ENCODE measurements at regions not wholly inside any gene's neighbourhood (a gene's known extent, or its start where the extent isn't known, plus 50 kb on each side); places are given as distances from the start of the nearest gene placed in this dataset.

DNA sequence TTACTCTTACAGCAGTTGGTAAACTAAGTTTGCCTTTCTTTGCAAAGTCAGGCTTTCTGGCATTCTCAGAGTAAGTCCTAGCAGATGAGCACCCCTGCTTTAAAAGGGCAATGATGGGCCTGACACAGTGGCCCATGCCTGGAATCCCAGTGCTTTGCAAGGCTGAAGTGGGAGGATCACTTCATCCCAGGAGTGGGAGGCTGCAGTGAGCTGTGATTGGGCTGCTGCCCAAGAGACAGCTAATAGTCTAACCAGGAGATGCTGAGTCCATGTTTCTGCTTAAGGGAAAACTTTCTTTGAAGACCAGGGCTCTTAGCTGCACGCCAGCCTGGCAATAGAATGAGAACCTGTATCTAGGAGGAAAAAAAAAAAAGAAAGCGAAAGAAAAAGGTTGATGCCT lies 100.2 kb upstream of the MPP7 start:
- TF ChIP-seq, protein P1, sequence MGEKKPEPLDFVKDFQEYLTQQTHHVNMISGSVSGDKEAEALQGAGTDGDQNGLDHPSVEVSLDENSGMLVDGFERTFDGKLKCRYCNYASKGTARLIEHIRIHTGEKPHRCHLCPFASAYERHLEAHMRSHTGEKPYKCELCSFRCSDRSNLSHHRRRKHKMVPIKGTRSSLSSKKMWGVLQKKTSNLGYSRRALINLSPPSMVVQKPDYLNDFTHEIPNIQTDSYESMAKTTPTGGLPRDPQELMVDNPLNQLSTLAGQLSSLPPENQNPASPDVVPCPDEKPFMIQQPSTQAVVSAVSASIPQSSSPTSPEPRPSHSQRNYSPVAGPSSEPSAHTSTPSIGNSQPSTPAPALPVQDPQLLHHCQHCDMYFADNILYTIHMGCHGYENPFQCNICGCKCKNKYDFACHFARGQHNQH (CRISPR knock-in tag; IDR thresholded peaks at IDR 0.05): no peak
- TF ChIP-seq, protein P2, sequence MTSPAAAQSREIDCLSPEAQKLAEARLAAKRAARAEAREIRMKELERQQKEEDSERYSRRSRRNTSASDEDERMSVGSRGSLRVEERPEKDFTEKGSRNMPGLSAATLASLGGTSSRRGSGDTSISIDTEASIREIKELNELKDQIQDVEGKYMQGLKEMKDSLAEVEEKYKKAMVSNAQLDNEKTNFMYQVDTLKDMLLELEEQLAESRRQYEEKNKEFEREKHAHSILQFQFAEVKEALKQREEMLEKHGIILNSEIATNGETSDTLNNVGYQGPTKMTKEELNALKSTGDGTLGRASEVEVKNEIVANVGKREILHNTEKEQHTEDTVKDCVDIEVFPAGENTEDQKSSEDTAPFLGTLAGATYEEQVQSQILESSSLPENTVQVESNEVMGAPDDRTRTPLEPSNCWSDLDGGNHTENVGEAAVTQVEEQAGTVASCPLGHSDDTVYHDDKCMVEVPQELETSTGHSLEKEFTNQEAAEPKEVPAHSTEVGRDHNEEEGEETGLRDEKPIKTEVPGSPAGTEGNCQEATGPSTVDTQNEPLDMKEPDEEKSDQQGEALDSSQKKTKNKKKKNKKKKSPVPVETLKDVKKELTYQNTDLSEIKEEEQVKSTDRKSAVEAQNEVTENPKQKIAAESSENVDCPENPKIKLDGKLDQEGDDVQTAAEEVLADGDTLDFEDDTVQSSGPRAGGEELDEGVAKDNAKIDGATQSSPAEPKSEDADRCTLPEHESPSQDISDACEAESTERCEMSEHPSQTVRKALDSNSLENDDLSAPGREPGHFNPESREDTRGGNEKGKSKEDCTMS (CRISPR knock-in tag; conservative IDR thresholded peaks at IDR 0.05): no peak
- TF ChIP-seq RBAK (CRISPR knock-in tag; IDR thresholded peaks at IDR 0.05) (no peak), ZBTB20 (CRISPR knock-in tag; IDR thresholded peaks at IDR 0.05; ENCODE audit: borderline replicate concordance, low read depth) (no peak), ZNF367 (CRISPR knock-in tag; IDR thresholded peaks at IDR 0.05; ENCODE audit: borderline replicate concordance) (no peak), ISL2 (CRISPR knock-in tag; IDR thresholded peaks at IDR 0.05) (no peak), STAT5B (CRISPR knock-in tag; IDR thresholded peaks at IDR 0.05) (no peak), FOSL2 (CRISPR knock-in tag; IDR thresholded peaks at IDR 0.05) (no peak), CEBPB (IDR thresholded peaks at IDR 0.05; ENCODE audit: borderline replicate concordance, low read depth, low read length) (no peak), DNMT3B (CRISPR knock-in tag; conservative IDR thresholded peaks at IDR 0.05) (no peak), RBM39 (IDR thresholded peaks at IDR 0.05; ENCODE audit: low read depth, low read length, poor library complexity, severe bottlenecking) (no peak), MBNL3 (CRISPR knock-in tag; conservative IDR thresholded peaks at IDR 0.05) (no peak), ZNF775 (CRISPR knock-in tag; IDR thresholded peaks at IDR 0.05; ENCODE audit: borderline replicate concordance) (no peak), MBD4 (IDR thresholded peaks at IDR 0.05; ENCODE audit: borderline replicate concordance, low read length) (no peak), MZF1 (CRISPR knock-in tag; IDR thresholded peaks at IDR 0.05; ENCODE audit: borderline replicate concordance) (no peak)
- TF ChIP-seq, protein P3, sequence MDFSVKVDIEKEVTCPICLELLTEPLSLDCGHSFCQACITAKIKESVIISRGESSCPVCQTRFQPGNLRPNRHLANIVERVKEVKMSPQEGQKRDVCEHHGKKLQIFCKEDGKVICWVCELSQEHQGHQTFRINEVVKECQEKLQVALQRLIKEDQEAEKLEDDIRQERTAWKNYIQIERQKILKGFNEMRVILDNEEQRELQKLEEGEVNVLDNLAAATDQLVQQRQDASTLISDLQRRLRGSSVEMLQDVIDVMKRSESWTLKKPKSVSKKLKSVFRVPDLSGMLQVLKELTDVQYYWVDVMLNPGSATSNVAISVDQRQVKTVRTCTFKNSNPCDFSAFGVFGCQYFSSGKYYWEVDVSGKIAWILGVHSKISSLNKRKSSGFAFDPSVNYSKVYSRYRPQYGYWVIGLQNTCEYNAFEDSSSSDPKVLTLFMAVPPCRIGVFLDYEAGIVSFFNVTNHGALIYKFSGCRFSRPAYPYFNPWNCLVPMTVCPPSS (IDR thresholded peaks at IDR 0.05): no peak
- Histone ChIP-seq H3K36me3 (replicated peaks in 1 of 2; ENCODE audit: control insufficient read depth in 1 of 2, insufficient read depth in 2 of 2, low read length in 2 of 2) (no peaks in the 10 kb centered on the region), H4K20me1 (ENCODE audit: insufficient read depth, low read length) (no peaks in the 10 kb centered on the region), H3K27ac (ENCODE audit: extremely low read length, insufficient read depth, low read length) (no peak overlapping the region), H3K9ac (ENCODE audit: insufficient read depth, low read depth, low read length) (no peak overlapping the region), H3K27me3 (ENCODE audit: control insufficient read depth in 1 of 2, insufficient read depth in 2 of 2, low read length in 2 of 2) (peaks cover 0 to 17% of the 10 kb centered on the region in 2 experiments; a peak in 2 of 5 replicates), H3K4me1 (ENCODE audit: insufficient read depth, low read length) (0 out of 2 replicates have a peak, but pooled peaks cover 8% of the 10 kb centered on the region), H2AFZ (ENCODE audit: low read length) (no peak overlapping the region), H3K4me2 (ENCODE audit: low read depth, low read length) (no peak overlapping the region), H3K79me2 (ENCODE audit: insufficient read depth, low read length) (no peaks in the 10 kb centered on the region), H3K9me3 (ENCODE audit: low read length) (no peaks in the 10 kb centered on the region), H3K4me3 (replicated peaks in 1 of 3; ENCODE audit: insufficient read depth in 1 of 3, low read depth in 2 of 3, low read length in 3 of 3) (no peak overlapping the region)
- BruUV-seq (replicated peaks): no TSS peak
- 51% methylated on average over 2 of the region's 2 CpGs for WGBS (ENCODE audit: low lambda C conversion rate)
- CTCF ChIA-PET (ENCODE audit: low intra/inter-chr PET ratio, low total read pairs): no interaction called here
- intact Hi-C loops (cut with micrococcal nuclease; ENCODE audit: unreplicated experiment): no loop called here
- FAIRE-seq: no peak
- POLR2A ChIA-PET: interaction anchor here (0.7 kb wide), 1 partner anchor 30 kb away, joined by 3 read pairs; no protein-coding TSS in a partner anchor
- no peak for ATAC-seq
- no peak for DNase-seq (ENCODE audit: low spot score)
- in situ Hi-C loops (cut with HindIII; ENCODE audit: extremely low pct_ligation_motif_present, low pct_unique_long_range_greater_than_20kb): no loop called here

Measured in HepG2 (cell line).